ENCODE measurements at regions not wholly inside any gene's neighbourhood (a gene's known extent, or its start where the extent isn't known, plus 50 kb on each side); places are given as distances from the start of the nearest gene placed in this dataset.

DNA sequence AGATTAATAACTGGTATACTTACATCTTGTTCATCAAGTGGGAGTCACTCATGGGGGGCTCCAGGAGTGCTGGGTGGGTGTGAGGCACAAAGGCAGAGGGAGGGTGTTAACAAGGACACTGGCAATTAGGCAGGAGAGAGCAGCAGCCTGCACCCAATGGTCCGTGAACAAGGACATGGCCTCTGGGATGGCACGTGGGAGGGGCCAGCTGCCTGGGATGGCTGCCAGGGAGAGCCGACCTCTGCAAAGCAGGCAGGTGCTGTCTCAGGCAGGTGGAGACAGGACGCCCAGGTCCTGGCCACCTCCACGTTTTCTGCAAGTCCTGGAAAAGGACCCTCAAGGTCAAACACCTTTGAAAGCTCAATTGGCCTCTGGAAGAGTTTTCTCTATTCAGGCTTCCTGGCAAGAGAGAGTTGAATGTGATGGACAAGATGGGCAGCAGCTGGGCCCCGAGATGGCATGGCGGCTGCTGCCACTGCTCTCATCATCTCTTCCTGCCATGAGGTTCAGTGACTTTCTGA is 257.1 kb downstream of the BUD13 start:
- Mint-ChIP-seq H3K36me3 (ENCODE audit: unreplicated experiment) (no peaks in the 10 kb centered on the region), H3K27me3 (ENCODE audit: unreplicated experiment) (peaks cover 3% of the 10 kb centered on the region), H3K9me3 (ENCODE audit: unreplicated experiment) (no peaks in the 10 kb centered on the region), H3K27ac (ENCODE audit: unreplicated experiment) (no peak overlapping the region), H3K4me3 (ENCODE audit: unreplicated experiment) (no peak overlapping the region), H3K4me1 (ENCODE audit: unreplicated experiment) (no peaks in the 10 kb centered on the region)
- TF ChIP-seq CTCF (IDR thresholded peaks at IDR 0.05): no peak
- DNase-seq (ENCODE audit: extremely low spot score, unreplicated experiment): peak; percentile 79

DNA sequence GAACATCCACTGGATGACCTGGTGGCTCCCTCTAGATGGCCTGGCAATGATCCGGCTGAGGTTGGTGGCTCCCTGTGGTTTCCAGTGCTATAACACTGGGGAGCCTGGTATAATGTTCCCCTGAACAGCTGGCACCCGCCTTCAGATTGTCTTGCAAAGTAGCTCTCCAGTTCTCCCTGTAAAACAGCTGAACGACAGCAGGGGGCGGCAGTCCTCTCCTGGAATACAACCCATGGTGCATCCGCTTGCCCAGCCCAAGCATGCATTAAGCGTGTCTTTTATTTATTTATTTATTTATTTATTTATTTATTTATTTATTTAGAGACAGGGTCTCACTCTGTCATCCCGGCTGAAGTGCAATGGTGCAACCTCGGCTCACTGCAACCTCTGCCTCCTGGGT is 258.9 kb downstream of the BUD13 start:
- H3K4me3 Mint-ChIP-seq (ENCODE audit: unreplicated experiment): no peak overlapping the region
- no peak overlapping the region for H3K27ac Mint-ChIP-seq (ENCODE audit: unreplicated experiment)
- H3K27me3 Mint-ChIP-seq (ENCODE audit: unreplicated experiment): no peaks in the 10 kb centered on the region
- no peaks in the 10 kb centered on the region for H3K9me3 Mint-ChIP-seq (ENCODE audit: unreplicated experiment)
- TF ChIP-seq CTCF (IDR thresholded peaks at IDR 0.05): peak; percentile 15
- no peak for DNase-seq (ENCODE audit: extremely low spot score, unreplicated experiment)
- no peaks in the 10 kb centered on the region for H3K4me1 Mint-ChIP-seq (ENCODE audit: unreplicated experiment)
- H3K36me3 Mint-ChIP-seq (ENCODE audit: unreplicated experiment): no peaks in the 10 kb centered on the region

DNA sequence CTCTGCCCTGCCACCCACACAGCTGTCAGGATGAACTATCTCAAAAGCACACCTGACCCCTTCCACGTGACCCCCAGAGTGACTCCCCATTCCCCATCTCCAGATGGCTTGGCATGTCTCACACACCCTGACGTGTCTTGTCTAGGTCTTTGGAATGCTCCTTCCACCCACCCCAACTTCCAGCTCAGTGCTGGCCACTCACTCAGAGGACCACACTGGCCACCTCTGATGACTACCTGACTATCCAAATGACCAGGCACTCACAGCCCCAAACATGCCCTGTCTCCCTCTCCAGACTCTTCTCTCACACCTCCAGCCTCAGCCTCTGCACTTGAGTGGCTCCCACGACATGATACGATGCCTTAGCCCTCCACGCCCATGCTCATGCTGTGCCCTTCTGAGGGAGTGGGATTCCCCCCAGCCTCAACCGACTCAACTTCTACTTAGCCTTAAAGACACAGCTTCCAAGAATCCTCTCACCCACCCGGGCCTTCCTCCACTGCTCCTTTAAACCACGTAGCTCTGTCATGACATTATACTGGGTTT is 259.4 kb downstream of the BUD13 start:
- no peaks in the 10 kb centered on the region for H3K4me1 Mint-ChIP-seq (ENCODE audit: unreplicated experiment)
- H3K27ac Mint-ChIP-seq (ENCODE audit: unreplicated experiment): no peak overlapping the region
- no peaks in the 10 kb centered on the region for H3K36me3 Mint-ChIP-seq (ENCODE audit: unreplicated experiment)
- no peaks in the 10 kb centered on the region for H3K27me3 Mint-ChIP-seq (ENCODE audit: unreplicated experiment)
- no peak for TF ChIP-seq CTCF (IDR thresholded peaks at IDR 0.05)
- H3K9me3 Mint-ChIP-seq (ENCODE audit: unreplicated experiment): no peaks in the 10 kb centered on the region
- DNase-seq (ENCODE audit: extremely low spot score, unreplicated experiment): peak; percentile 75
- H3K4me3 Mint-ChIP-seq (ENCODE audit: unreplicated experiment): no peak overlapping the region

DNA sequence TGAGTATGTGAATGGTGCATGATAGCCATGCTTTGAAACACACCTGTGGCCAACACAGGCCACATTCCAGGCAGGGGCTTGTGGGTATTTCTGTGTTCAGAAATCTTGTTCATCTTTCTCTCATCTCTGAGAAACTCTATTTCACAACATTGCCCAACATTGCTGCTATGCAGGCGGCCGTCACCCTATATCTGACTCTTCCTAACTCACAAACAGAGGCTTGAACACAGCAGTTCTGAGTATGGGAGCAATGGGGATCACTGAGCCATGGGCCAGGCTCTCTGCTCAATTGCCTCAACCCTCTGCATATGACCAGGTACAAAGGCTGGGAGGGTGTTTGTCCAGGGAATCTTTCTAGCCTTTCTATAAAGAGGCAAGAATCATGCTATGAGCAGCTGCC is 259.9 kb downstream of the BUD13 start:
- Mint-ChIP-seq H3K27me3 (ENCODE audit: unreplicated experiment) (no peaks in the 10 kb centered on the region), H3K36me3 (ENCODE audit: unreplicated experiment) (no peaks in the 10 kb centered on the region), H3K4me3 (ENCODE audit: unreplicated experiment) (no peak overlapping the region), H3K9me3 (ENCODE audit: unreplicated experiment) (no peaks in the 10 kb centered on the region), H3K4me1 (ENCODE audit: unreplicated experiment) (no peaks in the 10 kb centered on the region), H3K27ac (ENCODE audit: unreplicated experiment) (no peak overlapping the region)
- no peak for TF ChIP-seq CTCF (IDR thresholded peaks at IDR 0.05)
- DNase-seq (ENCODE audit: extremely low spot score, unreplicated experiment): peak; percentile 51

DNA sequence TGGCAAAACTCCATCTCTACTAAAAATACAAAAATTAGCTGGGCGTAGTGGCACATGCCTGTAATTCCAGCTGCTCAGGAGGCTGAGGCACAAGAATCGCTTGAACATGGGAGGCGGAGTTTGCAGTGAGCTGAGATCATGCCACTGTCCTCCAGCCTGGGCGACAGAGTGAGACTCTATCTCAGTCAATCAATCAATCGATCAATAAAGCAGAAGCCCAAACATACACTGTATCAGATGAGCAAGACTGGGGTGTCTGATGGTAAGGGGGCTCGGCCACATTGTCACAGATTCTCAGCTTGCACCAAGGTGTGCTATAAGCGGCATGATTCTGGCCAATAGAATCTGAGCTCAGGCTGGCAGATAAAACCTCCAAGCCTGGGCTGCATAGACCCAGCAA is 261.1 kb downstream of the BUD13 start:
- DNase-seq (ENCODE audit: extremely low spot score, unreplicated experiment): peak; percentile 51
- no peak overlapping the region for H3K4me3 Mint-ChIP-seq (ENCODE audit: unreplicated experiment)
- H3K9me3 Mint-ChIP-seq (ENCODE audit: unreplicated experiment): no peaks in the 10 kb centered on the region
- no peaks in the 10 kb centered on the region for H3K27me3 Mint-ChIP-seq (ENCODE audit: unreplicated experiment)
- no peaks in the 10 kb centered on the region for H3K36me3 Mint-ChIP-seq (ENCODE audit: unreplicated experiment)
- TF ChIP-seq CTCF (IDR thresholded peaks at IDR 0.05): no peak
- H3K27ac Mint-ChIP-seq (ENCODE audit: unreplicated experiment): no peak overlapping the region
- H3K4me1 Mint-ChIP-seq (ENCODE audit: unreplicated experiment): no peaks in the 10 kb centered on the region
